GM23248 (cell line): ENCODE measurements at regions not wholly inside any gene's neighbourhood (a gene's known extent, or its start where the extent isn't known, plus 50 kb on each side); places are given as distances from the start of the nearest gene placed in this dataset.

ENCODE experiments used
- DNase-seq: peaks from one replicate; pipeline ENCODE4 v3.0.0-alpha.2; 2015
- H2AFZ ChIP-seq: fragments of 200-600 bp; sonication (generic); 2 replicates; pipeline ENCODE4 v1.6.1; 2016; ENCODE audit warnings: antibody characterized with exemption
- H3F3A ChIP-seq: fragments of 200-600 bp; sonication (generic); 2 replicates; pipeline ENCODE4 v1.6.1; 2016; ENCODE audit warnings: mild to moderate bottlenecking, antibody characterized with exemption, mixed run types; ENCODE audit not compliant: insufficient read depth
- H3K27ac ChIP-seq: fragments of 200-600 bp; sonication (generic); 2 replicates; pipeline ENCODE4 v1.5.1; 2016; ENCODE audit warnings: mild to moderate bottlenecking
- H3K27me3 ChIP-seq: fragments of 200-600 bp; sonication (generic); replicated peaks from 2 replicates; pipeline ENCODE4 v1.6.1; 2016; ENCODE audit warnings: mild to moderate bottlenecking; ENCODE audit not compliant: insufficient read depth
- H3K36me3 ChIP-seq: fragments of 200-600 bp; sonication (generic); 2 replicates; pipeline ENCODE4 v1.6.1; 2016; ENCODE audit warnings: low read depth, mild to moderate bottlenecking
- H3K4me1 ChIP-seq: fragments of 200-600 bp; sonication (generic); 2 replicates; pipeline ENCODE4 v1.6.1; 2016; ENCODE audit warnings: mild to moderate bottlenecking; ENCODE audit not compliant: insufficient read depth
- H3K4me2 ChIP-seq: fragments of 200-600 bp; sonication (generic); one replicate; pipeline ENCODE4 v1.6.1; 2016; ENCODE audit warnings: mild to moderate bottlenecking; ENCODE audit not compliant: unreplicated experiment
- H3K4me3 ChIP-seq: fragments of 200-600 bp; sonication (generic); 2 replicates; pipeline ENCODE4 v1.5.1; 2016; ENCODE audit warnings: mild to moderate bottlenecking
- H3K79me2 ChIP-seq: fragments of 200-600 bp; sonication (generic); 2 replicates; pipeline ENCODE4 v1.6.1; 2016; ENCODE audit warnings: mild to moderate bottlenecking; ENCODE audit not compliant: insufficient read depth
- H3K9ac ChIP-seq: fragments of 200-600 bp; sonication (generic); 2 replicates; pipeline ENCODE4 v1.6.1; 2016; ENCODE audit warnings: mild to moderate bottlenecking
- H3K9me2 ChIP-seq: fragments of 200-600 bp; sonication (generic); 2 replicates; pipeline ENCODE4 v1.6.1; 2016; ENCODE audit warnings: mixed run types, mild to moderate bottlenecking, moderate library complexity; ENCODE audit not compliant: insufficient read depth
- H3K9me3 ChIP-seq: fragments of 200-600 bp; sonication (generic); one replicate; pipeline ENCODE4 v1.6.1; 2017; ENCODE audit warnings: low read depth
- H4K20me1 ChIP-seq: fragments of 200-600 bp; sonication (generic); 2 replicates; pipeline ENCODE4 v1.6.0; 2016; ENCODE audit not compliant: insufficient read depth
- EZH2 ChIP-seq: fragments of 200-600 bp; sonication (generic); IDR thresholded peaks from 2 replicates; pipeline ENCODE4 v1.6.1; 2018; ENCODE audit warnings: antibody characterized with exemption, mild to moderate bottlenecking; ENCODE audit not compliant: insufficient read depth, poor library complexity, severe bottlenecking
- EZH2phosphoT487 ChIP-seq: fragments of 200-600 bp; sonication (generic); IDR thresholded peaks from 2 replicates; pipeline ENCODE4 v1.6.1; 2018; ENCODE audit warnings: antibody characterized with exemption, moderate library complexity, mild to moderate bottlenecking, low read depth; ENCODE audit not compliant: insufficient read depth
- WGBS, 2 experiments: methylation state at CpG; one replicate each; pipeline ENCODE4 v1.1.6; 2015 to 2017; ENCODE audit warnings: low lambda C conversion rate in 2 of 2, low coverage in 1 of 2; ENCODE audit errors: missing lambda C conversion rate in 2 of 2; 5-methylcytosine and 5-hydroxymethylcytosine counted together
- in situ Hi-C: fragments of 300-500 bp; cut with MboI; formaldehyde crosslinking; loops from 2 replicates; pipeline ENCODE4 v1.15.0; 2020

DNA sequence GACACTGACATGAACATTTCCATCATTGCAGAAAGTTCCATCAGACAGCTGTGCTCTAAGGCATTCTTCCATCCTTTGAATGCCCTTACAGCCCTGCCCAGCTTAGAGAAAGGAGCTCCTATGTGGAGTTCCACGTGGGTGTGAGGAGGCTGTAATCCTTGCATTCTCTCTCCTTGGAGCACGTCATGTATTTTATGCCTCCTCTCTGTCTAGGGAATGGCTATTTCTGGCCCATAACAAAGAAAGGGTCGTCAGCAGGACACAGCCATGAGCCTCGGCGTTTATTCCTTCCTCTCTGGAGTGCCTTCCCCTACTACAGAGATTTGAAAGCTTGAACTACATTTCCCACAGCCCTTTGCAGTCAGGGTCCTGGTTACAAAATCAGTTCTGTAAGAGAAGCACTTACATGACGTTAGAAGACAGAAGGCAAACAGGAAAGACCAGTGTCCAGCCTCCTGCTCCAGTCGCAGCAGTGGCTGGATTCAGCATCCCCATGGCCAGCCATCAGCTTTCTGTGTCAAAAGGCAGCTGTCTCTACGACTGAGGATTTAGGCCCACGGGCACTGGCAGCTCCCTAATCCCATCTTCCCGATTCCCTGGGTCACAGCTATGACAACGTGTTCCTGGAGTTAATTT lies 234.9 kb downstream of the TFCP2L1 start:
- H3K4me3 ChIP-seq = no peak overlapping the region
- TF ChIP-seq EZH2phosphoT487 = no peak
- TF ChIP-seq EZH2 = no peak
- H3K27me3 ChIP-seq = peaks cover 16% of the 10 kb centered on the region
- H3K4me1 ChIP-seq = no peaks in the 10 kb centered on the region
- no peak overlapping the region for H3K9ac ChIP-seq
- no peaks in the 10 kb centered on the region for H3K79me2 ChIP-seq
- no peaks in the 10 kb centered on the region for H3K36me3 ChIP-seq
- H3K27ac ChIP-seq = no peak overlapping the region
- H3K9me3 ChIP-seq = no peaks in the 10 kb centered on the region
- no peak overlapping the region for H3K4me2 ChIP-seq
- no peaks in the 10 kb centered on the region for H4K20me1 ChIP-seq
- H3F3A ChIP-seq = no peaks in the 10 kb centered on the region
- H2AFZ ChIP-seq = no peak overlapping the region
- no peak for DNase-seq
- no peaks in the 10 kb centered on the region for H3K9me2 ChIP-seq
- in situ Hi-C loops = no loop called here
- 59 to 60% methylated on average over 11 of the region's 11 CpGs for WGBS, 2 experiments

DNA sequence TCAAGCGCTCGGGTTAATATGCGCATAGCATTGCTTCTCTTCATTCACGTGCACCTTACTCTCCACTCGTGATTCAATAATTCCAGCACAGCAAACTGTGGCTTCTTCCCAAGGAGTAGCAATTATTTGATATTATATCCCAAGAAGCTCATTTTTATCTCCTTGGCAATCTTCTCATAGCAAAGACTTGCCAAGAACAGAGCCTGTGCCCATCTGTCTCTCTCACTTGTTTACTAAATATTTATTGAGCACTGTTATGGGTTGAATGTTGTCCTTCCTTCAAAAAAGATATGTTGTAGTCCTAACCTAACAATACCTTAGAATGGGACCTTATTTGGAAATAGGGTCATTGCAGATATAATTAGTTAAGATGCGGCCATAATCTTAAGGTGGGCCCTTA lies 233.7 kb downstream of the TFCP2L1 start:
- Histone ChIP-seq H3K9me2 (no peaks in the 10 kb centered on the region), H3K4me3 (no peak overlapping the region), H3K36me3 (no peaks in the 10 kb centered on the region), H3K9ac (no peak overlapping the region), H3K27me3 (peaks cover 19% of the 10 kb centered on the region), H3K79me2 (no peaks in the 10 kb centered on the region), H3F3A (no peaks in the 10 kb centered on the region), H3K27ac (no peak overlapping the region), H3K4me2 (no peak overlapping the region), H2AFZ (no peak overlapping the region), H3K9me3 (no peaks in the 10 kb centered on the region), H4K20me1 (no peaks in the 10 kb centered on the region), H3K4me1 (no peaks in the 10 kb centered on the region)
- TF ChIP-seq EZH2 (no peak), EZH2phosphoT487 (no peak)
- WGBS, 2 experiments = 67 to 68% methylated on average over 6 of the region's 6 CpGs
- no peak for DNase-seq
- in situ Hi-C loops = no loop called here

DNA sequence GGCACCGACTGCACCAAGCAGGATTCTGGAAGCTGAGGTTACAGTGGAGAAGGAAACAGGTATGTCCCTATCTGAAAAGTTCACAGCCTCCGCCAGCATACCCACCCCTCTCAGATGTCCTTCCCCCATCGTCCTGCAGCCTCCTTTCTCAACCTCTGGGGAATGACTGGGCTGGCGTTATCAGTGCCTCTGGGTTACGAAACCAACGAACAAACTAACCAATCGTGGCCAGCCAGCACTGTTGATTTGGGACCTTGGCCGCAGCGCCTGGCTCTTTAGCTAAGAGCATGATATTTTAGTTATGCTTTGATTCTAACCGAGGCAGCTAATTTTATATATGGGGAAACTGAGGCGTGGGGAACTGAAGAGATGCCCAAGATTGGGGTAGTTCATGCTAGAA lies 233.0 kb downstream of the TFCP2L1 start:
- no peak overlapping the region for H2AFZ ChIP-seq
- H3F3A ChIP-seq = no peaks in the 10 kb centered on the region
- in situ Hi-C loops = no loop called here
- no peak overlapping the region for H3K27ac ChIP-seq
- TF ChIP-seq EZH2phosphoT487 (no peak), EZH2 (no peak)
- H3K9me3 ChIP-seq = no peaks in the 10 kb centered on the region
- no peaks in the 10 kb centered on the region for H3K36me3 ChIP-seq
- DNase-seq = no peak
- H3K4me2 ChIP-seq = no peak overlapping the region
- no peaks in the 10 kb centered on the region for H3K4me1 ChIP-seq
- no peak overlapping the region for H3K9ac ChIP-seq
- H3K9me2 ChIP-seq = no peaks in the 10 kb centered on the region
- H4K20me1 ChIP-seq = no peaks in the 10 kb centered on the region
- no peak overlapping the region for H3K4me3 ChIP-seq
- H3K27me3 ChIP-seq = peaks cover 19% of the 10 kb centered on the region
- 63 to 70% methylated on average over 10 of the region's 11 CpGs for WGBS, 2 experiments
- no peaks in the 10 kb centered on the region for H3K79me2 ChIP-seq

DNA sequence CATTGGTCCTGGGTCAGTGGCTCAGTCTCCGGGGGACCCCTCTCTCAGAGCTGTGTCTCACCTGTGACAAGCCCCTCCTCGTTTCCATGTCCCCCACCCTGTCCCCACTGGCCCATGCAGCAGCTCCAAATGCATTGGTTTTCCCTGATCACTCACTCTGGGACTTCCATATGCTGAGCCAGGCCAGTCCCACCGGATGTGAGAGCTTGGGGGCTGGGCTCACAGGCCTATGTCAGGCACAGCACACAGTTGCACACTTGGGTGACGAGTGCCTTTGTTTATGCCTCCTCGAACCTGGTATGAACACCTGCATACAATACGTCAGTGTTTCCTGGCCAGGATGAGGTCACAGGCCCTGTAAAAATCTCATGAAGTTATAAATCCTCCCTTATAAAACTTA lies 232.5 kb downstream of the TFCP2L1 start:
- Histone ChIP-seq H3K9me2 (no peaks in the 10 kb centered on the region), H3K36me3 (no peaks in the 10 kb centered on the region), H3K9me3 (no peaks in the 10 kb centered on the region), H3K27me3 (peaks cover 19% of the 10 kb centered on the region), H3K9ac (no peak overlapping the region), H3K4me2 (no peak overlapping the region), H3K4me1 (no peaks in the 10 kb centered on the region), H3F3A (no peaks in the 10 kb centered on the region), H2AFZ (no peak overlapping the region), H3K27ac (no peak overlapping the region), H3K4me3 (no peak overlapping the region), H3K79me2 (no peaks in the 10 kb centered on the region), H4K20me1 (no peaks in the 10 kb centered on the region)
- TF ChIP-seq EZH2phosphoT487 (no peak), EZH2 (no peak)
- DNase-seq = no peak
- in situ Hi-C loops = no loop called here
- 36 to 44% methylated on average over 6 of the region's 6 CpGs for WGBS, 2 experiments

DNA sequence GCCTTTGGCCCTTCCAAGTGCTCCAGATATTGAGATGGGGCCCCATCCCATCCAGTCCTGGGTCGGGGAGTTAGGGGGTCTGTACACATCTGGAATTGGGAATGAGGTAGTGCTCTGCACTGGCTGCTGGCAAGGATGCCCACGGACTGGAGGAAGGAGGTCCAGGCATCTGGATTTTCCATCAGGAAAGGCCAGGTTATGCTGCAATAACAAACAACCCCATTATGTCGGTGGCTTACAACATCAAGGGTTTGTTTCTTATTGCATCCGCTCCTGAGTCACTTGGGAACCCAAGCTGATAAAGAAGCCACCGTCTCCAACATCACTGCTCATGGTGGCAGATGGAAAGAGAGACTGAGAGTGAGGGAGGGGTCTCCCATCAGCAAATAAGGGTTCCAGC lies 229.9 kb downstream of the TFCP2L1 start:
- Histone ChIP-seq H3K27ac (no peak overlapping the region), H3K9me2 (no peaks in the 10 kb centered on the region), H3K4me1 (no peaks in the 10 kb centered on the region), H3K9ac (no peak overlapping the region), H3K9me3 (no peaks in the 10 kb centered on the region), H3K36me3 (no peaks in the 10 kb centered on the region), H4K20me1 (no peaks in the 10 kb centered on the region), H3K4me2 (no peak overlapping the region), H2AFZ (no peak overlapping the region), H3K79me2 (no peaks in the 10 kb centered on the region), H3K27me3 (peaks cover 11% of the 10 kb centered on the region), H3F3A (no peaks in the 10 kb centered on the region), H3K4me3 (no peak overlapping the region)
- in situ Hi-C loops = no loop called here
- no peak for DNase-seq
- WGBS, 2 experiments = 61 to 64% methylated on average over 5 of the region's 5 CpGs
- TF ChIP-seq EZH2phosphoT487 (no peak), EZH2 (no peak)
